Stimulated activated CD4-positive, alpha-beta T cell treated with anti-CD3 and anti-CD28 coated beads, Interleukin-12 subunit alpha, Interleukin-12 subunit beta, amount 100 ng/mL, for 4 hours (primary cell): ENCODE measurements at regions not wholly inside any gene's neighbourhood (a gene's known extent, or its start where the extent isn't known, plus 50 kb on each side); places are given as distances from the start of the nearest gene placed in this dataset.

Source experiments
- DNase-seq: peaks from one replicate; pipeline ENCODE4 v3.0.0-alpha.2; 2020

DNA sequence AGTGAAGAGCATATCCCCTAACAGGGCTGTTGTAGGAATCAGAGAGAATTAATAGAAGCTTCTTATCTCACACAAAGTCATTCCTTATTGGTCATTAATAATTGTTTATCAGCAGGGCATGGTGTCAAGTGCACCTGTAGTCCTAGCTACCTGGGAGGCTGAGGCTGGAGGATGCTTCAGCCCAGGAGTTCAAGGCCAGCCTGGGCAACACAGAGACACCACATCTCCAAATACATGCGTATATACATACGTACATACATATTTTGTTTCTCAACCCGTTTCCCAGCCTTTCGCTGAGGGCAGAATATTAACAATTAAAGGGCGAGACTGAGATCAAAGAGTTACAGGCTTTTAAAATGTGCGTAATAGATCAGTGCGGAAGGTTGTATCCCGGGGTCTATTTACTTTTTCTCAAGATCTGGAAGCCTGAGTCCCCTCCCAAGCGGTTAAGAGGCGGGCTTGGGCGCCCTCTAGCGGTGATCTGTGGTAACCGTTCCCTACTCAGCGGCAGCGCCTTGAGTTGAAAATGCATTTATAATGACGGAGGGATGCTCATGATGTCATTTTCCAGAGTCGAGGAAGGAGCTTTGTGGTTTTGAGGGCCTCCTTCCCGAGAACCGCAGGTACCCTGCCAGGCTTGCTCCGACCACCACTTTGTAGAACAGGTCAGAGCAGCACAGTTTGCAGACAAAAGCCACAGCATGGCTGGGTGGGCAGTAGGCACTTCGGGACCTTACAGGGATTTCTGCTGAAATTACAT is 169.6 kb upstream of the GPR12 start:
- DNase-seq: peak; percentile 70

DNA sequence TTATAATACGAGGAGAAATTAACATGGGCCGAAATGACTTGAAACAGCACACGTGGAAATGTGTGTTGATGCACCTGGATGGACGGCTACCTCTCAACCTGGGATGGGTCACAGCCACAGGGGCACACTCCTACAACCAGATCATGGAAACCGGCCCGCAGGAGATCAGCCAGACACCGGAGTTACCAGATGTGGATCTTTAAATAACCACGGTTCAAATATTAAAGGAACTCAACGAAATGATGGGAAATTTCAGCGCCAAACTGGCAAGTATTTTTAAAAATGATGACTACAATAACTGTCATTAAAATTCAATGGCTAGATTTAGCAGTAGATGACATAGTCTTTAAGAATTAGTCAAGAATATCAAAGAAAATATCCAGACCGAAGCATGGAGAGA is 166.9 kb upstream of the GPR12 start:
- no peak for DNase-seq

DNA sequence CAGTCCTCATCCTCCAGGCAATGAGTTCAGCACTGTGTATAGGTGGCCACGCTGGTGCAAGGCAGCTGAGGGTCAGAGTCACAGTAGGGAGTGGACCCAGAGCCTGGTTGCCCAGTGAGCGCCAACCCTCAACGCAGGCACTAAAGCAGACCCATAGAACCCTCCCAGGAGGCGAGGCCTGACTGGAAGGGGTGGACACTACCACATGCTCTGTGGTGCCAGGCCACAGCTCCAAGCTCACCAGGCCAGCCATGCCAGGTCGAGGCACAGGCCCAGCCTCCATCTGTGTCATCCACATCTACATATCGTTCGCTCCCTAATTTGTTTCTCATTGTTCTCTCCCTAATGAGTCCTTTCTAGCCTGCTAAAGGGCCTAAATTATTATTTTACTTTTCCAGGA is 165.8 kb upstream of the GPR12 start:
- no peak for DNase-seq

DNA sequence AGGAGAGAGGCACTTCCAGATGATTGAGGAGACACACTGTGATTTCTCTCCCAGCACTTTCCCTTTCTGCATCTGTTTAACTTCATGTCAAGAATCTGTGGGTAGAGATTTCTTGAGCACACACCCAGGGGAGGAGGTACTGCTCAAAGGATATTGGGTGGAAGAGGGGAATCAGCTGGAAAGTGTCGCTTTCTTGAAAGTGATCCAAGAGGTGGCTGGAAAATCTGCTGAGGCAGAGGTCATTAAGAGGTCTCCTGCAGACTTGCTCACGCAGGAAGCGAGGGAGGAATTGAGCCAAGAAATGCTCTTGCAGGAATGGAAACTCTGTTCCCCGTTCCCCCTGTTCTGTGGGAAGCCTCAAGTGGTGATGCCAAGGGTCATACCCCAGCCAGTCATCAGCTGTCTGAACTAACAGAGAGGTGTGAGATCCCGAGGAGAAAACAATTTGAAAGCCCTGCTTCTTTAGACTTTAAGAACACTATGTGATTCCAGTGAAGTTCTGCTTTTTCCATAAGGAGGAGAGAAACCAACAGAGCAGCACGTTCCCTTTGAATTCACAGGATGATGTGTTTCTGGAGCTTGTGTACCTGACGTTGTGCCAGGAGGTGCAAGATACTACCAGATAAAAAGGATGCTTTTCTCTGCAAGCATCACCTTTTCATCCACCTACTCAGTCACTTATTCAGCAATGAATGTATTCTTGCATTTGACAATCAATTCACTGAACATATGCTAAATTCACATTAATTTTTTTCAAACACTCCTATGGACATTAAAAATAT is 163.4 kb upstream of the GPR12 start:
- no peak for DNase-seq

DNA sequence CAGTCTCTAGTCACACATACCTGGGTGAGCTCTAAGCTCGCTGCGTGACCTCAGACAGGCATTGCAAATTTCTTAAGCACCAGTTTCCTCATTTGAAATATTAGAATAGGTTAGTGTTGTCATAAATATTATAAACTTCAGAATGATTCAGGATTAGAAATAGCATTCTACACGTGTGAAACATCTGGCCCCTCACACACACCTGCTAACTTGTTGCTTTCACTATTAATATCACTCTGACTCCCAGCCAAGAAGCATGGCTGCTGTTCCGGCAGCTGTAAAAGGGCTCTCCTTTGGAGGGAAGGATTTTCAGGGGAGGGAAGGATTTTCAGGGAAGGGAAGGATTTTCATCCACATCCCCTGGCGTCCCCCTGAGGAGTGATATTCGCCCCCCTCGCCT is 161.3 kb upstream of the GPR12 start:
- DNase-seq: no peak

DNA sequence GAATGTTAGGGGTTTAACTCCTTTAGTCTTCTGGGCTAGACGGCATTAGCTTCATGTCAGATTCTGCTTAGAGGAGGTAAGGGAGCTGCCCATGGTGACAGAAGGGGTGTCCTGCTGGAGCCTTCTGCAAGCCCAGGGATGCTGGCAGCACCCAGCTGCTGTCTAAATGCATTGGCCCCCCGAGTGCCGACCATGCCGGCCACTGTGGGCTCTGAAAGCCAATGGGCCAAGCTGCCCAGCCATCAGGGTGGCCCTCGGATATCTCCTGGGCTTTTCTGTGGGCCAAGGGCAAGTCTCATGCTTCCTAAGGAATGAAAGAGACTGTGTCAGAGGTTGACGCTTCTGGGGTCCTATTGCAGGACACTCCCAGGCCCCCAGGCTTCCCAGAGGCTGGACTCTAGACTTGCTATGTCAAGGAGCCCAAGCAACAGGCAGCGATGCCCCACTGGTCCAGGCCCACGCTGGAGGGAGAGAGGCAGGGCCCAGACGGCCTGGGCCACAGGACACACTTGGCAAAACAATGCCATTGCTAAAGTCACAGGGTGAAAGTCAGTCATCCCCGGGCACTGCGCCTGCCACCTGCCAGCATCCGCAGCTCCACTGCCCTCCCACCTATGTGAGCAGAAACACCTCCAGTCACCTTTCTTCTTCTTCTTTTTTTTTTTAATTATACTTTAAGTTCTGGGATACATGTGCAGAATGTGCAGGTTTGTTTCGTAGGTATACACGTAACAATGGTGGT is 160.2 kb upstream of the GPR12 start:
- DNase-seq: no peak

DNA sequence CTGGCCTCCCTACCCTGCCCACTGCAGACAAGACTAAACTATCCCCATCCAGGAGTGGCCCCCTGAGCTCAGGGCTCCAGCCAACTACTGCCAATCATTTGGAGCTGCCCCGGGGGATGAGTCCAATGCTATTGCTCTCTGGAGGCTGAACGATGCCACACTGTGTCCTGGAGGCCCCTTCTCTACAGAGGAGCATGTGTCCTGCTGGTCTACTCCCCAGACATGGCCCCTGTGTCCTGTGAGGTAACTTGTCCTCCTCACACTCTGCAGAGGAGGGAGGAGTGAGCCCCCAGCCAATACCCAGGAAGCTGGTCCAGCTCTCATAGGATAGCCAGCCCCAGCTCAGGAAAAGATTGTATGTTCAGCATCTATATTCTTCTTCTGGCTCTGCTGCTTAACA is 159.1 kb upstream of the GPR12 start:
- no peak for DNase-seq

DNA sequence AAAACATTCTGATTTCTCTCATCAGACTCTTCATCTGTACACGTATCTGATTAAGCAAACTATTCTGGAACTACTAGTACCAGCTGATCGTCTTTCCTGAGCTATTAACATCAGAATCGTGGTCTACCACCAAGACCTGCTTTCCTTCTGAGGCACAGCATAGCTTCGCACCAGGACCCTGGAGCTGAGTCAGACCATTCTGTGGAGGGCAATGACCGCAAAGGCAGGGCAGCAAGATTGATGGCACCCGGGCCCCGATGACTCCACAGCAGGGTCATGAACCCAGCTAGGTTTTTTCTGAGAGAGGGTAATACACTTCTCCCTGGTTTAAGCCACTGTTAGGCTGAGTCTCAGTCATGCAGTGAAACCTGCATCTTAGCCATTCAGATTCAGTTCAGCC is 158.7 kb upstream of the GPR12 start:
- no peak for DNase-seq

DNA sequence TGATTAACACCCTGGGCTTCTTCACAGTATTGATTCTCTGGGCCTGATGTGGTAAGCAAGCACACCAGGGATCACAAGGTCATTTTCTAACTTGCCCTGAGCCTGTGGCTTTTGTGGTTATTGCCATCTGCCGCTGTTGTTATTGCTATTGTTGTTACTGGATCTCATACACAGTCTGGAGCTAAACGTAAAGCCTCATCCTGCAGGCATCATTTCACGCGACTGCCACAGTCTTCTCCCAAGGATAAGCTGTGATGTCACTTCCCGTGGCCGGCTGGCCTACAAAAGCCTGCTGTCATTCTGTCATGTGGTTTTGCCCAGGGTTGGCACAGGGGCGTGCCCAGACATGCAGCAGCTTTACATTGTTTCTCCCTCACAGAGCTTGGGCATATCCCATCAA is 154.0 kb upstream of the GPR12 start:
- no peak for DNase-seq

DNA sequence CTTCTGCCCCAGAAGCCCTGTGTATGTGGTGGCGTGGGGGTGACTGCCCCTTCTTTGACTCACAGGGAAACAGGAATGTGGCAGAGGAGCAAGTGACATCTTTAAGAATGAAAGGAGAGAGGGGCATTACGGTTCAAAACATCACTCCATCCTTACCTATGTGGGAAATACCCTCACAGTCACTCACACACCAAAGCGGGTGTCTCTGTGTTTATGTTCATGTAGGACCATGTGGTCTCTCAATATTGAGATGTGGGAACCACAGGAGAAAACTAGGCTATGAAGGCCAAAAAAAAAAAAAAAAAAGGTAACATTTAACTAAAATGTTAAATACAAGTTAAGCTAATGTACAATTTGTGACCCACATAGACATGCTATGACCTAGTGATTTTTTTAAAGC is 153.6 kb upstream of the GPR12 start:
- DNase-seq: no peak

DNA sequence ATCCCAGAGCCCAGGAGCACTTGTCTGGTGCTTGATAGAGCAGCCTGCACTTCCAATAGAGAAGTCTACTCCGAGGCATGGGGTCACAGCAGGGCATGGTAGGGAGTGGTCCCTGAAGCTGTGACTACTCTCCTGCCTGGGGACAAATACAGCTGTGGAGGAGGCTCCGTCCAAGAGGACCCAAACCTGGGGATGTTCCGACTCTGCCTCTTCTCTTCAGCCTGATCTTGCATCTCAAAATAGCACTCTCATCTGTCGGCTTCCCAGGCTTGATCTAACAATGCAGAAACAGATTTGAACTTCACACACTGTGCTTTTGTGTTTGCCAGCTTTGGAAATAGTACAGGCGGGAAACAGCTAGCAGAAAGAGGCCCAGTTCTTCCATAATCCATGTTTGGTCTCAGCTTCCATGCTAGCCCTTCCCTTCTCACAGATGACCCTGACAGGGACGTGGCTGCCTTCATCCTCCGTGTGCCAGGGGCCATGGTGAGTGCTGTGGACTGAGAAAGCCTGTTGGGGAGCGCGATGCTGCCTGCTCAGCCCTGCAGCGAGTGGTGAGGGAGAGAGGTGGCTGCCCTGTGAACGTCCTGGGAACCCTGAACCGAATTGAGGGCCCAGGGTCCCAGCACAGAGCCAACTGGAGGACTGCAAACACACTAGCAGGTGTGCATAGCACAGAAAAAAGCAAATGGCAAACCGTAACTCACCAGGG is 150.3 kb upstream of the GPR12 start:
- no peak for DNase-seq

DNA sequence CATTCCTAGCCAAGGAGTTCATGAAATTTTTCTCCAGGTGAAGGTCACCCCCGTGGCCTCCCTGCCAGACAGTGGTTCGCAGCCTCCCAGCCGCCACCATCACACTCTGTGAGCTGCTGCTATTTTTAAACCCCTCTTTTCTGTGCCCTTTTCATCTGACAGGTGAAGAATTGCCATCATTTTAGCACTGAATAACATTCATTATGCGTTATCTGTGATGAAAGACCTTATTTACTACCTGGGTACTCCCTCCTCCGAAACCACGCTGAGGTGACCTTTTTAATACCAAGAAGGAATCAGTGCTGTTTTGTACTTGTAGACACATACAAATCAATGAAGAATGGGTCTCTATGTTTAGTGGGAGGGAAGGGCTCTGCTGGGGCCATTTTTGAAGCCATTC is 148.9 kb upstream of the GPR12 start:
- no peak for DNase-seq

DNA sequence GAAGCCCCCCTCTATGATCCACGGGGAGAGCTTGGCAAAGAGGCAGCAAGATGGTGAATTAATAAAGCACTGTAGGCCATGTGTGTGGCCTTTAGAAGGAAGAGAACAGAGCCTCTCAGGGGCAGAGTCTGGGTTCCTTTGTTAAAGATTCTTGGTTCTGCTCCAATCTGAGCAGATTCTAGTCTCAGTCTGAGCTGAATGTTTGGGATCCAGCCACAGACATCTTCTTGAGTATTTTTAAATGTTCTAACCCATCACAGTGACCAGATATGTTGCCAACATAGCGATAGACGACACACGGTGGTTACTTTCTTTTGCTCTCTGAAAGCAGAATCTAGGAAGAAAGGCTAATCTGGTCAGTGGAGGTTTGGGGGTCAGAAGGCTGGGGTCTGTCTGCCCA is 147.5 kb upstream of the GPR12 start:
- DNase-seq: no peak

DNA sequence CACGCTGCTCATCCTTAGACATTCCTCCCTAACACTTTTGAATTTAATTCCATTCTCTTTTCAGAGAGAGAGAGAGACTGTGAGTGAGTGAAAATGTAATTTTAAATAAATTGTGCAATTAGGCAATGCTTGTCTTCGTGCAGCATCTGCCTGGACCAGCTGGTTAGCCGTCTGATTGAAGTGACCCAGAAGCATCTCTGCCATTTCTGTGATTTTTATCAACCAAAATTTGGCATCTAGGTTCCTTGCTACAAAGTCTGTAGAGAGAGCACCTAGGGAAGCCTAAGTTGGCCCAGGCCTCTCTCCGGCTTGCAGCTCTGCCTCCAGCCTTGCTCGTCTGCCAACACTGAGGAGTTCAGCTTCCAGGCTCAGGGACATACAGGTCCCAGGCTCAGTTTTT is 138.6 kb upstream of the GPR12 start:
- no peak for DNase-seq

DNA sequence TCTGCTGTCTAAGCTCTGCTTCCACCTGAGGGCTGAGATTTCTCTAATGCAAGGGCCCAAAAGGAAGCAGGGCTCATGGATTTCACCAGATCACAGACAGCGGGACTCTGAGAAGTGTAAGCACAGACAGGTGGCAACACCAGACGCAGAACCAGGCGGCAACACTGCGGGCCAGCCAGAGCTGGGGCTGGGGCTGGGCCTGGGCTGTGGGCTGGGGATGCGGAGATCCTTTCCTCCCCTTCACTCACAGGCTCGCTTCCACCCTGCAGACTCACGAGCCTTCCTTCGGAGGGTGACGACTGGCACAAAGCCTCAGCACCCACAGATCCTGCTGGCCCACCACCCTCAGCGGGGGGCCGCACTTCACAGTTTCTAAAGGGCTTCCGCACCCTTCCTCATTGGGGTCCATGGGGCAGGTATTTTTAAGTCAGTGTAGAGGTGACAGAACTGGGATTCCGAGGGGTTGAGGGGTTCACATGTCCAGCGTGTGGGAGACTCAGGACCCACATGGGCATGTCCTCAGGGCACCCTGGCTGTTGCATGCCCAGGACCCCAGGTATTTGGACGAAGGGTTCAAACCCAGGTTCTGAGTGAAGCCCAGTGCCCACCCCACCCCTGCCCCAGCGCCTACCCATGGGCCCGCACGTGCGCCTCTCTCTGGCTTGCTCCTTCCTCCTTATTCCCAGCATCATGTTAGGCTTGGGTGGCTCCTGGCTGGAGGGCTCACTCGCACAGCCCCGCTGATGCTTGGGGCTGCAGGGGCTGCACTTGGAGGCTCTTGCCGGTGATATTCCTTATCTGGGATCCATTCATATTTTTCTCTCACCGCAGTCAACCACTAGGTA is 137.3 kb upstream of the GPR12 start:
- no peak for DNase-seq

DNA sequence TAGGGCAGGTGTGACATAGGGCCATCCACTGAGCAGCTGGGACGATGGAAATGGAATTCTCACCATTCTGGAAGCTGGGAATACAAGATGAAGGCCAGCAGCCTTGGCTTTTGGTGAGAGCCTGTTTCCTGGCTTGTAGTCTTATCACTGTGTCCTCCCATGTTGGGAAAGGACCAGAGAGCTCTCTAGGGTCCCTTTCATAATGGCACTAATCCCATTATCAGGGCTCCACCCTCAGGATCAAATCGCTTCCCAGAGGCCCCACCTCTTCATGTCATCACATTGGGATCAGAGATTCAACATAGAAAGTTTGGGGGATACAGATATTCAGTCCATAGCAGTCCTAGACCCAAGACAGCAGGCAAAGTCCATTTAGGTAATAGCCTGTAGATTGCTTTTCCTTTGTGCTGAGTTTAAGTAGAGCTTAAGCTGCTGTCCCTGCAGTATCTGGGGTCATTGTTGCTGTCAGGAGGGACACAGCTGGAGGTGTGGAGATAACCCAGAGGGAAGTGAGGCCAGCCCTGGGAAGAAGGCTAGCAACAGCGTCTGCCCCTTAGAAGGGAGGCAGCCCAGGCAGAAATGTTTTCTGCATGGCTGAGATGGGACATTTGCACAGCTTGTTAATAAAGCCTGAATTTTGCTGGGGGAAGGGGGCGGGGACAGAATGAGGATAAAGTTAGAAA is 136.5 kb upstream of the GPR12 start:
- DNase-seq: no peak

DNA sequence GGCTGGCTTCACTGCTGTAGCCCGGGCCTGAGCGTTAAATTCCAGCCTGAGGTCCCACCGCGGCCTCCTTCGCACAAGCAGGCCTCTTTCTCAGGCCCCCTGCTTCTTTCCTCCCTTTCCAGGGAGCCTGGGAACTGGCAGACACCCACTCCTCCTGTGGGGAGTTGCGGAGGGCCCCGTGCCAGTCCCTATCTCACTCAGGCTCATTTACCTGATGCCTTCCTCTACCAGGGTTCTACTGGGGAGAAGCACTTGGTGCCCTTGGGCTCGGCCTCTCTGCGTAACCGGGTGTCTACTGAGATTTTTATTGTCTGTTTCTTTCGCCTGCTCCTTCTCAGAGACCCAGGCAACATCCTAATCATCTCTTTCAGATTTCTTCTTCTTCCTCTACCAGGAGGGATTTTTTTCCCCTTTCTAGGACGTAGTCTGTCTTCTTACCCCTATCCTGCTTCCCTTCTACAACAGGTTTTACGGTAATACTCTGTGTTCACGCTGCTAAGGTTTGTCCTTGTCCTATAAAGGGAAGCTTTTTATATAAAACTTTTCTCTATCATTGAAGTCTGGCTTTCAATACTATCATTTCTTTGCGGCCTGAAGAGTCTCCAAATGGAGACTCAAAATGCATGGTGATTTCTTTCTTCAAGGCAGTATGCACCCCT is 135.4 kb upstream of the GPR12 start:
- DNase-seq: no peak

DNA sequence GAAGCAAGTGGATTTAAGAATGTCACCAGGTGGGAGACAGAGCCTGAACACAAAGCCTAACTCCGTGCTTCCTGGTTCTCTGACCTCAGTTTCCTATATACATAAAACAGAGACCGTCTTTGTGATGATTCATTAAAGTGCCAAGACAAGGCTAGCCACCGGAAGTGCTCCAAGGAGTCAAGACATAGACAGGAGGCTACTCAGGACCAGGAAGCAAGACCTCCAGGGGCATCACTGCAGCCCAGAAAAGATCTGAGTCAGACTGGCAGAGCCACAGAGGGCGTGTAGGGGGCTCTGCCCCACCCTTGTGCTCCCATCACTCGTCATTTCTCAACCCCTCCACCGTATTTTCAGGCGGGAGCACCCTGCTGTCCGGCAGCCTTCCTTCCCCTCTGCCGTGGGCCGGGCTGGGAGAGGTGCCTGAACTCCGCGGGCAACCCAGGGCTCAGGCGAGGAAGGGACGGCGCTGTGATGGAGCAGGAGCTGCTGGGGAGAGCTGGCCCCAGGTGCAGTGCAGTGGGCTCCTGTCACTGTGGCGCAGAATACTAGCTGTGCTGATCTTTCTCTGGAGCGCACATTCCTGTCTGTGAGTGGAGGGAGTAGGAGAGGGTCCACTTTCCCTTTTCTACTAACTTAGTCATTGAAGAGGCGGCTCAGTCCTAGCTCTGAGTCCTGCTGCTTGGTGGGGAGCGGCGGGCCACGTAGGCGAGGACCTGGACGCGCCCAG is 134.7 kb upstream of the GPR12 start:
- DNase-seq: no peak

DNA sequence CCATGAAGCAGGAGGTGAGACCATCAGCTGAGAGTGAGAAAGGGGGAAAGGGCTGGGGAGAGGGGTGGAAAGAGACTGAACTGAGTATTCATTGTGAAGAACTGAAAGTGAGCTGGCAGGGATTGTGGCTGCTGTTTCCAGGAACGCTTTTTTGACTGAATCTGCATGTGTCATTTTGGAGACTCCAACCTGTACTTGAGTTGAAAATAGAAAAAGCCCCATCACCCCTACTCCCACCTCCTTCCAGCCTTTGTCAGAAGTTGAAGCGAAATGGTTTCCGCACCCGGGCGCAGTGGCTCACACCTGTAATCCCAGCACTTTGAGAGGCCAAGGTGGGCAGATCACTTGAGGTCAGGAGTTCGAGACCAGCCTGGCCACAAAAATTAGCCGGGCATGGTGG is 128.0 kb upstream of the GPR12 start:
- DNase-seq: no peak

DNA sequence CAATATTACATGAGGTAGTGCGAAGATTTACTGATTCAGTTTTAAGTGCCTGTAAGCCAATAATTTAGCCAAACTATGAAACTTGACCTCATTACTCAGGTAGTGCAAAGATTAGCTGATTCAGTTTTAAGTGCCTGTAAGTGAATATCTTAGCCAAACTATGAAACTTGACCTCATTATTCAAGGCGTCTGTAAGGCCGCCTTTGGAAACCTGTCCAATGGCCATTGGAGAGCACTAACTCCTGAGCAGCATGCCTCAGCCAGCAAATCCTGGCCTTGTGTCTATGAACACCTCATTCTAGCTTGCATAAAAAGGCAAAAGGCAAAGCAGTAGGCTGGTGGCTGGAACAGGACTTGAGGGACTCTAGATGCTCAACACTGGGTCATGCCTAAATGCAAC is 127.0 kb upstream of the GPR12 start:
- no peak for DNase-seq
